Esophagus muscularis mucosa (tissue), 3 donors: ENCODE measurements at regions not wholly inside any gene's neighbourhood (a gene's known extent, or its start where the extent isn't known, plus 50 kb on each side); places are given as distances from the start of the nearest gene placed in this dataset.

Experiments used
- CTCF ChIP-seq, 3 experiments: fragments of 200-600 bp in 2 of 3; fragments of 450-650 bp in 1 of 3; sonication (generic) in 2 of 3; IDR thresholded peaks; one replicate each; pipeline ENCODE4 v1.5.1; 2017 to 2019; ENCODE audit warnings: antibody characterized with exemption in 3 of 3, mild to moderate bottlenecking in 2 of 3, moderate library complexity in 1 of 3
- POLR2A ChIP-seq: fragments of 450-650 bp; IDR thresholded peaks from one replicate; pipeline ENCODE4 v1.6.1; 2017; ENCODE audit warnings: antibody characterized with exemption, moderate library complexity, mild to moderate bottlenecking, low read depth

DNA sequence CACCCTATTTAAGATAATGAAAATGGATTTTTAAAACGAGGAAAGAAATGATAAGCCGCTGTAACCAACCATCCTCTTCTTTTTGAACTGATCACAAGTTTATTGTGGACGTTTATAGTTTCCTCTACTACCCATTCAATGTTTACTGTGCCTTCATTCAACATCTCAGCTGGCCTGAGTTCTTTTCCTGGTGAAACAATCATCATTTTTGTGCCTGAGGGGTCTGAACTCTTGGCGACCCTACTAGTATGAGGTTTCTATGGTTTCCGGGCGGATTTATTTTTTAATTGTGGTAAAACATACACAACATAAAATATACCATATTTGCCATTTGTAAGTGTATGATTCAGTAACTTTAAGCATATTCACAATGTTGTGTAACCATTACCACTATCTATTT lies 100.7 kb downstream of the SPRY1 start:
- TF ChIP-seq CTCF (IDR thresholded peaks at IDR 0.05) (no peak), POLR2A (no peak)
